Endodermal cell (in vitro differentiated cells): ENCODE measurements at regions not wholly inside any gene's neighbourhood (a gene's known extent, or its start where the extent isn't known, plus 50 kb on each side); places are given as distances from the start of the nearest gene placed in this dataset.
A peak's percentile ranks its signal among the peaks of the same experiment; 100 is the strongest.

Experiments
- DNase-seq: peaks from one replicate; pipeline ENCODE4 v3.0.0-alpha.2; 2017
- H3K27ac ChIP-seq: 2 replicates; pipeline ENCODE4 v1.5.1; 2013; ENCODE audit warnings: mild to moderate bottlenecking, low read depth, low read length, moderate library complexity
- H3K27me3 ChIP-seq: 2 replicates; pipeline ENCODE4 v1.6.1; 2013; ENCODE audit warnings: mild to moderate bottlenecking, low read length, moderate library complexity; ENCODE audit not compliant: insufficient read depth, control insufficient read depth, poor library complexity, severe bottlenecking
- H3K36me3 ChIP-seq: 2 replicates; pipeline ENCODE4 v1.7.0; 2013; ENCODE audit warnings: mild to moderate bottlenecking, low read length, moderate library complexity; ENCODE audit not compliant: control insufficient read depth, insufficient read depth
- H3K4me1 ChIP-seq: one replicate; pipeline ENCODE4 v1.7.0; 2013; ENCODE audit warnings: low read length; ENCODE audit not compliant: control insufficient read depth, insufficient read depth
- H3K4me3 ChIP-seq: 2 replicates; pipeline ENCODE4 v1.5.1; 2013; ENCODE audit warnings: mild to moderate bottlenecking, low read length, moderate library complexity
- H3K9ac ChIP-seq: 2 replicates; pipeline ENCODE4 v1.6.1; 2013; ENCODE audit warnings: mild to moderate bottlenecking, low read length, moderate library complexity; ENCODE audit not compliant: poor library complexity, severe bottlenecking; ENCODE audit errors: extremely low read depth
- H3K9me3 ChIP-seq: 2 replicates; pipeline ENCODE4 v1.6.1; 2013; ENCODE audit warnings: mild to moderate bottlenecking, low read length, moderate library complexity; ENCODE audit not compliant: control insufficient read depth
- H3K27ac Mint-ChIP-seq: 2 replicates; pipeline ENCODE4 v1.8.0; 2020; ENCODE audit warnings: mixed read lengths
- H3K27me3 Mint-ChIP-seq: 2 replicates; pipeline ENCODE4 v1.8.0; 2021; ENCODE audit warnings: mild to moderate bottlenecking, mixed read lengths; ENCODE audit not compliant: insufficient read depth
- H3K36me3 Mint-ChIP-seq: 2 replicates; pipeline ENCODE4 v1.8.0; 2020; ENCODE audit warnings: low read depth, mixed read lengths
- H3K4me1 Mint-ChIP-seq: 2 replicates; pipeline ENCODE4 v1.8.0; 2020; ENCODE audit warnings: mixed read lengths
- H3K4me3 Mint-ChIP-seq: 2 replicates; pipeline ENCODE4 v1.8.0; 2020; ENCODE audit warnings: mild to moderate bottlenecking, moderate library complexity, mixed read lengths
- H3K9me3 Mint-ChIP-seq: 2 replicates; pipeline ENCODE4 v1.8.0; 2020; ENCODE audit warnings: mild to moderate bottlenecking, mixed read lengths
- WGBS, 2 experiments: methylation state at CpG; one replicate each; pipeline versions ENCODE4 v1.1.5 to v1.1.7; 2013; ENCODE audit warnings: missing lambda C conversion rate in 2 of 2, mixed read lengths in 1 of 2; ENCODE audit not compliant: insufficient coverage in 1 of 2, insufficient read length in 1 of 2; 5-methylcytosine and 5-hydroxymethylcytosine counted together
- TF ChIP-seq, protein P1 (sequence below): fragments of 200-600 bp; sonication (generic); conservative IDR thresholded peaks from 2 replicates; pipeline ENCODE4 v1.5.0; 2021; ENCODE audit warnings: antibody characterized with exemption, mild to moderate bottlenecking

GRCh38 chr11:70707821-70708220 lies 309.5 kb downstream of the CTTN start:
- TF ChIP-seq, protein P1, sequence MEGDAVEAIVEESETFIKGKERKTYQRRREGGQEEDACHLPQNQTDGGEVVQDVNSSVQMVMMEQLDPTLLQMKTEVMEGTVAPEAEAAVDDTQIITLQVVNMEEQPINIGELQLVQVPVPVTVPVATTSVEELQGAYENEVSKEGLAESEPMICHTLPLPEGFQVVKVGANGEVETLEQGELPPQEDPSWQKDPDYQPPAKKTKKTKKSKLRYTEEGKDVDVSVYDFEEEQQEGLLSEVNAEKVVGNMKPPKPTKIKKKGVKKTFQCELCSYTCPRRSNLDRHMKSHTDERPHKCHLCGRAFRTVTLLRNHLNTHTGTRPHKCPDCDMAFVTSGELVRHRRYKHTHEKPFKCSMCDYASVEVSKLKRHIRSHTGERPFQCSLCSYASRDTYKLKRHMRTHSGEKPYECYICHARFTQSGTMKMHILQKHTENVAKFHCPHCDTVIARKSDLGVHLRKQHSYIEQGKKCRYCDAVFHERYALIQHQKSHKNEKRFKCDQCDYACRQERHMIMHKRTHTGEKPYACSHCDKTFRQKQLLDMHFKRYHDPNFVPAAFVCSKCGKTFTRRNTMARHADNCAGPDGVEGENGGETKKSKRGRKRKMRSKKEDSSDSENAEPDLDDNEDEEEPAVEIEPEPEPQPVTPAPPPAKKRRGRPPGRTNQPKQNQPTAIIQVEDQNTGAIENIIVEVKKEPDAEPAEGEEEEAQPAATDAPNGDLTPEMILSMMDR = no peak
- Histone ChIP-seq H3K27ac (no peak overlapping the region), H3K36me3 (no peaks in the 10 kb centered on the region), H3K4me3 (no peak overlapping the region), H3K9me3 (peaks cover 7% of the 10 kb centered on the region), H3K4me1 (no peaks in the 10 kb centered on the region), H3K27me3 (no peaks in the 10 kb centered on the region), H3K9ac (no peak overlapping the region)
- 93 to 94% methylated on average over 5 to 6 of the region's 6 CpGs for WGBS, 2 experiments
- no peaks in the 10 kb centered on the region for H3K27me3 Mint-ChIP-seq
- H3K4me3 Mint-ChIP-seq = no peak overlapping the region
- no peak for DNase-seq
- H3K4me1 Mint-ChIP-seq = peaks cover 5% of the 10 kb centered on the region
- no peak overlapping the region for H3K27ac Mint-ChIP-seq
- H3K36me3 Mint-ChIP-seq = peaks cover 1% of the 10 kb centered on the region
- peaks cover 4% of the 10 kb centered on the region for H3K9me3 Mint-ChIP-seq

DNA sequence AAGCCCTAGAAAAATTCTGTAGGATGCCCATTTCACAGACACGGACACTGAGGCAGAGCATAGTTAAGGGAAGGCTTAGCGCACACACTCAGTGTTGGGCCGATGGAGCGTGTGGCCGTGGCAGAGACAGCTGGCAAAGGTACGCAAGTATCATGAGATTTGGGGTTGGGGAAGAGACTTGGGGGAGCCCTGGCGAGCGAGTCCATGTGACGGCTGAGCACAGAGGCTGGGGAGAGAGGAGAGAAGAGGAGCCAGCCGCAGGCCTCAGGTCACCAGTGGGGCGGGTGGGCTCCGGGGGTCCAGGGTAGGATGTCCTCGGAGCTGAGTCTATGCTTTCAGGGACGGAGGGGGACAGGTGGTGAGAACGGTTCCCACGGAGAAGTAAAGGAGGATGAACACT lies 311.3 kb downstream of the CTTN start:
- Mint-ChIP-seq H3K27me3 (no peaks in the 10 kb centered on the region), H3K27ac (no peak overlapping the region), H3K36me3 (no peaks in the 10 kb centered on the region), H3K9me3 (peaks cover 4% of the 10 kb centered on the region), H3K4me3 (no peak overlapping the region), H3K4me1 (peaks cover 16% of the 10 kb centered on the region)
- Histone ChIP-seq H3K27me3 (no peaks in the 10 kb centered on the region), H3K9me3 (peaks cover 7% of the 10 kb centered on the region), H3K4me1 (no peaks in the 10 kb centered on the region), H3K36me3 (no peaks in the 10 kb centered on the region), H3K27ac (no peak overlapping the region), H3K4me3 (no peak overlapping the region), H3K9ac (no peak overlapping the region)
- TF ChIP-seq, protein P1 = no peak
- no peak for DNase-seq
- WGBS, 2 experiments = 92 to 97% methylated on average over 5 to 16 of the region's 16 CpGs

DNA sequence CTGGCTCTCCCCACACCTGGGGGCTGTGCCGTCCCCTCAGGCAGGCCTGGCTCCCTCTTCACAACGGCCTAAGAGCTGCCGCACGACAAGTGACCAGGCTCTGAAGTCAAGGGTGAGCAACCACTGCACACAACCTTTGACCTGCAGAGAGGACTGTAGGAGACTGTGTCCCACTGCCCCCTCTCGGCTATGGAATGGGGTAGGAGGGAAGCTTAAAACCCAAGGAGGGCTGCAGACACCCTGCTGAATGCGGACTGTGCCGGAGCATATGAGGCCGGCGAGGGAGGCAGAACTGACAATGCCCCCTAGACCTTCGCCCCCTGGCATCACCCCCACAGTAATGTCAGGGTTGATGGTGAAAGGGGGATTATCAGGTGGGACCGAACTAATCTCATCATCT lies 311.9 kb downstream of the CTTN start:
- no peaks in the 10 kb centered on the region for H3K27me3 ChIP-seq
- H3K27me3 Mint-ChIP-seq = no peaks in the 10 kb centered on the region
- H3K4me3 Mint-ChIP-seq = no peak overlapping the region
- H3K9me3 Mint-ChIP-seq = peaks cover 1% of the 10 kb centered on the region
- no peaks in the 10 kb centered on the region for H3K4me1 ChIP-seq
- no peak overlapping the region for H3K4me3 ChIP-seq
- no peak overlapping the region for H3K27ac ChIP-seq
- H3K36me3 Mint-ChIP-seq = no peaks in the 10 kb centered on the region
- WGBS, 2 experiments = 91 to 92% methylated on average over 8 to 11 of the region's 11 CpGs
- no peaks in the 10 kb centered on the region for H3K36me3 ChIP-seq
- H3K9me3 ChIP-seq = peaks cover 2% of the 10 kb centered on the region
- H3K27ac Mint-ChIP-seq = peak overlapping the region; percentile 33
- no peak overlapping the region for H3K9ac ChIP-seq
- TF ChIP-seq, protein P1 = no peak
- no peak for DNase-seq
- H3K4me1 Mint-ChIP-seq = peaks cover 16% of the 10 kb centered on the region
